ENCODE measurements at regions not wholly inside any gene's neighbourhood (a gene's known extent, or its start where the extent isn't known, plus 50 kb on each side); places are given as distances from the start of the nearest gene placed in this dataset.

DNA sequence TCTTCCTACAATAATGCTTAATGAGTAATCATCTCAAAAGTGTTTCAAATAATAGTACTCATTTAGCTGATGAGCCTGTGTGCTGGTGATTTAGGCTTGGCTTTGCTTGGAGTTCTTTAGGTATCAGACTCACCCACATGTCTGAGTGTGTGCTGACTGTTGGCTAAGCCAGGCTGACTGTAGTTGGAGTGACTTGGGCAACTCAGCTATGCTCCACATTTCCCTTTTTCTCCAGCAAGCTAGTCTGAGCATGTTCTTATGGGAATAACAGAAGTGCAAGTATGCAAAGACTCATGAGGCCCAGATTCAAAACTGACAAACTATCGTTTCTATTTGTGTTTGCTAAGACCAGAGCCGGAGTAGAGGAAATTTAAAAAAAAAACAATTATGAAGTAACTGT lies 99.0 kb upstream of the ADGRL4 start:
- TF ChIP-seq, protein P1, sequence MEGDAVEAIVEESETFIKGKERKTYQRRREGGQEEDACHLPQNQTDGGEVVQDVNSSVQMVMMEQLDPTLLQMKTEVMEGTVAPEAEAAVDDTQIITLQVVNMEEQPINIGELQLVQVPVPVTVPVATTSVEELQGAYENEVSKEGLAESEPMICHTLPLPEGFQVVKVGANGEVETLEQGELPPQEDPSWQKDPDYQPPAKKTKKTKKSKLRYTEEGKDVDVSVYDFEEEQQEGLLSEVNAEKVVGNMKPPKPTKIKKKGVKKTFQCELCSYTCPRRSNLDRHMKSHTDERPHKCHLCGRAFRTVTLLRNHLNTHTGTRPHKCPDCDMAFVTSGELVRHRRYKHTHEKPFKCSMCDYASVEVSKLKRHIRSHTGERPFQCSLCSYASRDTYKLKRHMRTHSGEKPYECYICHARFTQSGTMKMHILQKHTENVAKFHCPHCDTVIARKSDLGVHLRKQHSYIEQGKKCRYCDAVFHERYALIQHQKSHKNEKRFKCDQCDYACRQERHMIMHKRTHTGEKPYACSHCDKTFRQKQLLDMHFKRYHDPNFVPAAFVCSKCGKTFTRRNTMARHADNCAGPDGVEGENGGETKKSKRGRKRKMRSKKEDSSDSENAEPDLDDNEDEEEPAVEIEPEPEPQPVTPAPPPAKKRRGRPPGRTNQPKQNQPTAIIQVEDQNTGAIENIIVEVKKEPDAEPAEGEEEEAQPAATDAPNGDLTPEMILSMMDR (IDR thresholded peaks at IDR 0.05), result no peak
- no peak for TF ChIP-seq POLR2A (IDR thresholded peaks at IDR 0.05)
